ENCODE measurements at regions not wholly inside any gene's neighbourhood (a gene's known extent, or its start where the extent isn't known, plus 50 kb on each side); places are given as distances from the start of the nearest gene placed in this dataset.

DNA sequence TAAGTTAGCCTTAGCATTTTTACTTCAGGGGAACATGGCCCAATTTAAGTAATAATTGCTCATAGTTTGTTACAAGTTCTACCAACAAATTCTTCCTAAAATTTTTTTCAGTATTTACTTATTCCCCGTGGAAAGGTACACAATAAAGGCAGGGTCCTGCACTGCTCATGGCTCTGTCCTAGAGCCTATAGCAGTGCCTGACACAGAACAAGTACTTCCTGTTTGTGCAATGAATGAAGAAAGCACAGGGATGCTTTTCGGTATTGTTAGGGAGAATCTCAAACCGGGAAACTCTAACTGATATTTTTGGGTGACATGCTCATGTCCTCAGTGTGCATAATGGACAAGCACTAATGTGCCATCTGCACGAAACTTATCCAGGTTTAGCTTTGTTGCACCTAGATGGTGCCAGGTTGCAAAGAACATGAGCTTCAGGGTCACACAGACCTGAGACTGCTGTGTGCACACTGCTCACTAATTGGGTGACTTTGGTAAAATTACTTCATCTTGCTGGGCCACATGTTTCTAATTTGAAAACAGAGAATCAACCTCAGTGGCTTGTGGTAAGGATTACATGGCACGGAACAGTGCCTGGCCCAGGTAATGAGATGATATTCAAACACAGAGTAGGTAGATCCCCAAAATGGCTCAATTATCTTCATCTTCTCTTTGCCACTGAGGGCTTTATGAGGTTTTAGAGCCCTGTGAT is 175.8 kb upstream of the NPY2R start (continued):
- TF ChIP-seq ZFP30 (CRISPR knock-in tag; IDR thresholded peaks at IDR 0.05; ENCODE audit: borderline replicate concordance) (no peak), SMARCC2 (IDR thresholded peaks at IDR 0.05; ENCODE audit: low read depth) (no peak), EWSR1 (IDR thresholded peaks at IDR 0.05; ENCODE audit: borderline replicate concordance, low read depth, partially characterized antibody) (no peak), RBM15 (IDR thresholded peaks at IDR 0.05; ENCODE audit: insufficient read depth, low read length) (no peak)
- TF ChIP-seq, protein P1, sequence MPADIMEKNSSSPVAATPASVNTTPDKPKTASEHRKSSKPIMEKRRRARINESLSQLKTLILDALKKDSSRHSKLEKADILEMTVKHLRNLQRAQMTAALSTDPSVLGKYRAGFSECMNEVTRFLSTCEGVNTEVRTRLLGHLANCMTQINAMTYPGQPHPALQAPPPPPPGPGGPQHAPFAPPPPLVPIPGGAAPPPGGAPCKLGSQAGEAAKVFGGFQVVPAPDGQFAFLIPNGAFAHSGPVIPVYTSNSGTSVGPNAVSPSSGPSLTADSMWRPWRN (IDR thresholded peaks at IDR 0.05; ENCODE audit: low read depth), result no peak
- TF ChIP-seq, protein P2, sequence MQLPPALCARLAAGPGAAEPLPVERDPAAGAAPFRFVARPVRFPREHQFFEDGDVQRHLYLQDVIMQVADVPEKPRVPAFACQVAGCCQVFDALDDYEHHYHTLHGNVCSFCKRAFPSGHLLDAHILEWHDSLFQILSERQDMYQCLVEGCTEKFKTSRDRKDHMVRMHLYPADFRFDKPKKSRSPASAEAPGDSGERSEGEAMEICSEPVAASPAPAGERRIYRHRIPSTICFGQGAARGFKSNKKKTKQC (CRISPR knock-in tag; IDR thresholded peaks at IDR 0.05), result no peak
- TF ChIP-seq, protein P3, sequence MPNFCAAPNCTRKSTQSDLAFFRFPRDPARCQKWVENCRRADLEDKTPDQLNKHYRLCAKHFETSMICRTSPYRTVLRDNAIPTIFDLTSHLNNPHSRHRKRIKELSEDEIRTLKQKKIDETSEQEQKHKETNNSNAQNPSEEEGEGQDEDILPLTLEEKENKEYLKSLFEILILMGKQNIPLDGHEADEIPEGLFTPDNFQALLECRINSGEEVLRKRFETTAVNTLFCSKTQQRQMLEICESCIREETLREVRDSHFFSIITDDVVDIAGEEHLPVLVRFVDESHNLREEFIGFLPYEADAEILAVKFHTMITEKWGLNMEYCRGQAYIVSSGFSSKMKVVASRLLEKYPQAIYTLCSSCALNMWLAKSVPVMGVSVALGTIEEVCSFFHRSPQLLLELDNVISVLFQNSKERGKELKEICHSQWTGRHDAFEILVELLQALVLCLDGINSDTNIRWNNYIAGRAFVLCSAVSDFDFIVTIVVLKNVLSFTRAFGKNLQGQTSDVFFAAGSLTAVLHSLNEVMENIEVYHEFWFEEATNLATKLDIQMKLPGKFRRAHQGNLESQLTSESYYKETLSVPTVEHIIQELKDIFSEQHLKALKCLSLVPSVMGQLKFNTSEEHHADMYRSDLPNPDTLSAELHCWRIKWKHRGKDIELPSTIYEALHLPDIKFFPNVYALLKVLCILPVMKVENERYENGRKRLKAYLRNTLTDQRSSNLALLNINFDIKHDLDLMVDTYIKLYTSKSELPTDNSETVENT (CRISPR knock-in tag; IDR thresholded peaks at IDR 0.05), result no peak

All from K562 (cell line).